SW 1271 (cell line): ENCODE measurements at regions not wholly inside any gene's neighbourhood (a gene's known extent, or its start where the extent isn't known, plus 50 kb on each side); places are given as distances from the start of the nearest gene placed in this dataset.

Experiments
- DNase-seq, 2 experiments: peaks; one replicate each; lab custom pipeline; 2025; lab: John Stamatoyannopoulos, UW

DNA sequence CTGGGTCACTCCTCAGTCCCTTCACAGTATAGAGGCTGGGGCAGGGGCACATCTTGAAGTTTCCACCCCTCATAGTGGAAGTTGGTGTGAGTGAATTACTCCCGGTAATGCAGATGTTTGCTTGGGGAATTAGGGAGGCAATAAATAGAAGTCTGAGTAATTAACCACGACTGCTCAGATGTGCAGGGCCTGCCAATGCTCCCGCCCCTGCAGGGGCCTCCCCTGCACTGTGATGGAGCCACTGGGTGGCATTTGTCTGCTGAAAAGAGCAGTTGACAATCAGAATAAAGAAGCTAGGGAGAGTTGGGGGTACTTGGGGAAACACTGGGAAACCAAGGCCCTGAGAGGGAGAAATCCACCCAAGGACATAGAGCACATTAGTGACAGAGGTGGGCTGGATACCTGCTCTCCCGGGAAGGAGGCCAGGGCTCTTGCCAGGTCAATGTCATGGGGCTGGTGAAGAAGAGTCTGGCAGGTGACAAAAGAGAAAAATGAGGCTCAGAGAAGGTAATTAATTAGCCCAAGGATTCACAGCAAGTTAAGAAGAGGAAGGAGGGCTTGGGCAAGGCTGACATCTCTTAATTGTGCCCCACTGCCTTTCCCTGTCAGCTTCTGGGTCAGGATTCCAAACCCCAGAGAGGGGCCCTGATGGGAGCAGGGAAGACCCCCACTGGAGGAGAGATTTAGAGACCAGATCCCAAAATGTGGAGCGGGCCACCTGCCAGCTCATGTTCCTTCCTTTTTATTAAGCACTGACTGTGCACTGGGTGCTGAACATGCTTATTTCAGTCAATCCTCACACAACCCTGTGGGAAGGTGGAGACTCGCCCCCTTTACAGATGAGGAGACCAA, 436.2 kb downstream of the MATN1 start:
- DNase-seq, result no peak

DNA sequence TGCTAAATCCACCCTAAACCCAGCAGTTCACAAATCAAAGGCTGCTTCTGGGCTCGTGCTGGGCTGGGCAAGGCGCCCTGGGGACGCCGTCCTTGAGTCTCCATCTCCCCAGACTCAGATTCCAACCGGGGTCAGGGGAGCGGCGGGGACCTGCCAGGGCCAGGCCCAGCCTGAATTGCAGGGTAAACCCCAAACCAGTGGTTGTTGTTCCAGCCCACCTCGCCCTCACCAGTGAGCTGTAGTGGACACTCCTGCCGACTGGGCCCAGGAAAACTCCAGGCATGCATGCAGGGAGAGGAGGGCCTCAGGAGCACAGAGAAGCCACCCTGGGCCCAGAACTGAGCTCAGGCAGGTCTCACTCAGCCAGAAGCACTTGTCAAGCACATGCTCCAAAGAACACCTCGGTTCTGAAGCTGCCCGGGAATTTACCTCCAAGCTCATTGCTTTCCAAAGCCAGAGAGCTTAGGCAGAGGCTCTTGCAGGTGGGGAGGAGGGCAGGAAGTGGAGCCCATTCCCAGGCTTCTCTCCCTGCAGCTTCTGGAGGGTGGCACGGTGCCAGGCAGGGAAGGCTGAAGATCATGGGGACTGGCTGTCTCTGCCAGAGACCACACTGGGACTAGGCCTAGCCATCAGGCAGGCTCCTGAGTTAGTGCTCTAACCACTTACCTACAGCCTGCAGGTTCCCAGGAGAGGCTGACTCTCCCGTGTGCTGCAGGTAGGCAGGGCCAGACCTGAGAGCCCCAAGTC, 437.0 kb downstream of the MATN1 start:
- DNase-seq, result no peak

DNA sequence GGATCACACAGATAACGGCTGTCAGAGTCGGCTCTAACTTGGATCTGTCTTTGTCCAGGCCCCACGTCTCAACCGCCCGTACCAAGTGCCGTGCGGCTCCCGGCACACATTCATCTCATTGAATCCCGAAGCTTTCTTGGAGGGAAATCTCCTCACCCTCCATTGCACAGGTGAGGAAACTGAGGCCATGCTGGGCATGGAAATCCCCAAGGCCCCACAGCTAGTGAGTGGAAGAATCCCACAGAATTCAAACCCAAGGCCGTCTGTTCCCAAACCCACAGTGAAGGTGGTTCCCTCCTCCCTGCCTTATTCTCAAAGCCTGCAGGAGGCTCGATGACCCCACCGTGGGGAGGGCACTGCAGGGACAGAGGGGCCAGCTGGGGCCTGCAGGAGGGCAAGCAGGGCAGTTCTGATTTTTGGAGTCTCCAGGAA, 437.9 kb downstream of the MATN1 start:
- DNase-seq, result no peak

DNA sequence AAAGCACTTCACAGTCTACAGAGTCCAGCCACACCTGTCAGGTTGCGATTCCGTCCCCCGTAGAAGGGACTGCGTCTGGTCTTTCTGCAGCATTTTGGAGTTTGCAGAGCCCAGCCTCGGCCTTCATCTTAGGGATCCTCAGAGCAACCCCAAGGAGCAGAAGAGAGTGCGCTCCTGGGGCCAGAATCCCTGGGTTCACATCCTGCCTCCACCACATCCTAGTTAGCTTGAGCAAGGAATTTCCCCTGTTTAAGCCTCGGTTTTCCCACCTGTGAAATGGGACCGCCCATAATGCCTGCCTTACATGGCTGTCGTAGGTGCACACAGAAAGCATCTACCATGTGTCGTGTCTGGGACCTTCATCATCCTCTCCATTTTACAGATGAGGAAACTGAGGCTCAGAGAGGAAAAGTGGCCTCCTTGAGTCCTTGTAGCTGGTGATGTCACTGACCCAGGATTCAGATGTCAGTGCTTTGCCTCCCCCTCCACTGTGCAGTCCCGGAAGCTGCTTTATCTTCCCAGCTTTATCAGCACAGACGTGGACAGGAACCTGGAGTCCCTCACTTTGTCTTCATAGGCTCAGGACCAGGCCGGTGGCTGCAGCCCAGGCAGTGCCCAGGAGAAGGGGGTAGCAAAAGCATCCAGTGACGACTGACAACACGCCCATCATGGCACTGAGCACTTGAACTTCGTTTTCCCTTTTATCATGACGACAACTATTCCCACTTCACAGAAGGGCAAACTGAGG, 438.5 kb downstream of the MATN1 start:
- DNase-seq, result no peak

- DNase-seq, result no peak
These were observed 439.2 kb downstream of the MATN1 start for GRCh38 chr1:30284226-30284625.

DNA sequence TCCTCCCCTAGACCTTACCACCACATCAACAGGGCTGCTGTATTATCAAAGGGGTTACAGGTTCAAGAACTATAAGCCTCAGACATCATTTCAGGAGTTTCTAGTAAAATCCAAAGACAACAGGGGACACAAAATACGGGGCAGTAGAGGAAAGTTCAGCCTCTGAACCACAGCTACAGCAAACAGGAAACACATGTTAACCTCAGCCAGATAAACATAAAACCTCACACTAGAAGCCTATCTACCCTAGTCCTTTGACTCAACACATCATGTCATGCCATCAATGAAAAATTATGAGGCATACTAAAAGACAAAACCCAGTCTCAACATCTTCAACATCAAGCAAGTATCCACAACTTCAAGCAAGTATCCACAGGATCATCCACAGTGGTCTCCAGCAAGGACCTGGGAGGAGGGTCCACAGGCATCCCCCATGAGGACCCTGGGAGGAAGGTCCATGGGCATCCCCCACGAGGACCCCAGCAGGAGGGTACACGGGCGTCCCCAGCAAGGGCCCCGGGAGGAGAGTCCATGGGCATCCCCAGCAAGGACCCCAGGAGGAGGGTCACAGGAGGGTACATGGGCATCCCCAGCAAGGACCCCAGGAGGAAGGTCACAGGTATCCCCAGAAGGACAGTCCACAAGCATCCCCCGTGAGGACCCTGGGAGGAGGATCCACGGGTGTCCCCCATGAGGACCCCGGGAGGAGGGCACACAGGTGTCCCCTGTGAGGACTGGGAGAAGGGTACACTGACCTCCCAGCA, 440.0 kb downstream of the MATN1 start:
- no peak for DNase-seq

GRCh38 chr1:30280572-30280971, 442.8 kb downstream of the MATN1 start:
- no peak for DNase-seq

GRCh38 chr1:30277911-30278310, 445.5 kb downstream of the MATN1 start:
- no peak for DNase-seq

GRCh38 chr1:30277415-30277814, 446.0 kb downstream of the MATN1 start:
- no peak for DNase-seq

DNA sequence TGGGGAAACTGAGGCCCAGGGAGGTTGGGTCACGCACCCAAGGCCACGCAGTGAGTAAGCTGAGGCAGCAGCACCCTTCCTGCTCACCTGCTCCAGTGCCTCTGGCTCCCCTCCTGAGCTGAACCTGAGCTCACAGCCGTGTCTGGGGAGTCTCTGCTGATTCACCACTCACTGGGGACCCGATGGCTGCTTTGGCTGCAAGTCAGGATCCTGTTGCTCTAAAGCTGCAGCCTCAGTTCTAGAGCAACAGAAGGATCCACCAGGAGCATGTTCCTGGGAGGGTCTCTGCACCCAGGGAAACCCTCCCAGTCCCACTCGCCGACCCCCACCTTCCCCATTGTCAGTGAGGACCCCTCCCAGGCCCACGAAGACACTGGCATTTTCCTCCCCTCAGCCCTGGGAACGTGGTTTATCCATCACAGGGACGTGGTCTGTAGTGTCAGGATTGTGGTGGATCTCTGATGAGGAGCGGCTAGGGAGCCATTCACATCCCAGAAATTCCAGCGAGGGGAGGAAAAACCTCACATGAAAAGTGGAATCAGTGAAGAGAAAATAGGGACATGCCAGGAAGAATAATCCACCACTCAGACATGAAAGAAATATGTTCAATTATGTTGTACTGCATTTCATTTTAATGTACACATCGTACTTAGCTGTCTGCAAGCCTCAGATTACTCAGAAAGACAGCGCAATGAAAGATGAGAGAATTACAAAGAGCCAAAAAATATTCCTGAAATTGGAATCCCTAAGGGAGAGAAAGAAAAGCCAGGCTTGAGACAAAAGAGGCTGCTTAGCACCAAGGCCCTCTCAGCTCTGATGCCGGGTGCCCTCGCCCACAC, 447.2 kb downstream of the MATN1 start:
- no peak for DNase-seq

DNA sequence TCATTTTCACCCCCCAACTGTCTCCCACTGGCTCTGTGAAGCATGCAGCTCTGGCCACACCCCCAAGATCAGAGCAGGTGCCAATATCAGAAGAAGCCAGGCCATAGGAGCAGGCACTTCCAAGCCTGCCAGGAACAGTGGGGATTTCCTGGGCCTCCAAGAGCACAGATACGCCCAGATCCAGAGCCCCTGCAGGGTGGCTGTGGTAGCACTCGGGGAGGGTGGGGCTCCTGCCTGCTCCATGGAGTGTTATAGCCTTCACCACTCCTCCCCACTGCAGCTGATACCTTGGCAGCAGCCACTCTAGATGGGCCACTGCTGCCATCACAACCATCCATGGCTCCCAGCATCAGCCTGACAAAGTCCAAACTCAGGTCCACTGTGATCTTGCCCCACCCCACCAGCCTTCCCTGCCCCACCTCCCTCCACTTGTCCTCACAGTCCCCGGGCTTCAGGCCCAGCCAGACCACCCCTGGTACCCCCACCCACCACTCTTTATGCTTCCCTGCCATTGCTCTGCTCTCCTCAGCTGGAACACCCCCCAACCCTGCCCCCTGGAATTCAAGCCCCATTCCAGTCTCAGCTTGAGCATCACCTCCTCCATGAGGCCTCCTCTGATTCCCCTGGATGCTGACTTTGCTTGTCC, 448.3 kb downstream of the MATN1 start:
- no peak for DNase-seq

GRCh38 chr1:30274173-30274970, 449.0 kb downstream of the MATN1 start:
- no peak for DNase-seq

GRCh38 chr1:30273456-30273855, 449.9 kb downstream of the MATN1 start:
- DNase-seq, result no peak

DNA sequence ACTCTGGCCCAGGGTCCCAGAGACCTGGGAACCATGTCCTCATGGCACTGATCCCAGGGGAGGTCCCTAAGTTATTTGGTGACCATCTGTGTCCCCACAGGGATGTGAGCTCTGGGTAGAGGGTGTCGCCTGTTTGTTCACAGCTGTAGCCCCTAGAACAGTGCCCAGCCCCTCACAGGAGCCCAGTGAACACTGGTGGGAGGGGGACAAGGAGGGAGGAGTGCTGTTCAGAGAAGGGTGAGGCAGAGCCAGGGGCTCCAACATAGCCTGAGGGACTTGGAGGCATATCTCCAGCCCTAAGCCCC, 450.4 kb downstream of the MATN1 start:
- no peak for DNase-seq

- no peak for DNase-seq
These were observed 450.9 kb downstream of the MATN1 start for GRCh38 chr1:30272277-30273020.

DNA sequence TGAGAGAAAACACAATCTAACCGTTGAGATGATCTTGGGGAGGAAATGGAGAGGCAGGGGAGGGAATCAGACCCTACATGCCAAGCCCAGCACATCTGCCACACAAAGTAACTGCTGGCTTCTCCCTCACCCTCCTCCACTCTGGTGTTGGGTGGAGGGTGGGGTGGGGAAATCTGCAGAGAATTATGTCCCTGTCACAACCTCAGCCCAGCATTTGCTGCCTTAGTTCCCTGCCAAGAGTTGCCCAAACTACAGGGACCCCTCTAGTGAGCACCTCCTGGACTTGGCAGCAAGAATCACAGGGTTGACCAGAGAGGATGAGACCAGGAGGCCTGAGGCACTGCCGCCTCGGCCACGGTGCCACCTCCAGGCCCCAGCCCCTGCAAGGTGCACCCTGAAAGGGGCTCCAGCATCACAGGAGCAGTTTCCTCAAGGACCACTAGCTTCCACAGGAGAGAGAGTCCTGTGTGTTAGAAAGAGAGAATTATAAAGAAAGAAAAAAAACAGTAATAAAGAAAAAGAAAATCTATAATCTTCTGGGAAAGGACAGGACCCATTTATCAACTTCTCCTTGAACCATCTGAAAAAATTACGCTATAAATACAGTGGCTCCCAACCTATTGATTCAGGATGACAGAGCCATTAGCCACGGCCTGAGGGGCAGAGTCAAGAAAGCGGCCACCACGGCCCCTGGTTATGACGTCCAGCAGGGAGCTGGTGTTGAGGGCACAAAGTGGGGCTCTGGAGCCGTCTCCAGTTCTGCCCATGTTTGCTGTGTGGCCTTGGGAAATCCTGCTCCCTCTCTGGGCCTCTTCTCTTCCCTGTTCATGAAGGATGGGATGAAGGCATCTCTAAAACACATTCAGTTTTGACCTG, 451.7 kb downstream of the MATN1 start:
- DNase-seq, result no peak

DNA sequence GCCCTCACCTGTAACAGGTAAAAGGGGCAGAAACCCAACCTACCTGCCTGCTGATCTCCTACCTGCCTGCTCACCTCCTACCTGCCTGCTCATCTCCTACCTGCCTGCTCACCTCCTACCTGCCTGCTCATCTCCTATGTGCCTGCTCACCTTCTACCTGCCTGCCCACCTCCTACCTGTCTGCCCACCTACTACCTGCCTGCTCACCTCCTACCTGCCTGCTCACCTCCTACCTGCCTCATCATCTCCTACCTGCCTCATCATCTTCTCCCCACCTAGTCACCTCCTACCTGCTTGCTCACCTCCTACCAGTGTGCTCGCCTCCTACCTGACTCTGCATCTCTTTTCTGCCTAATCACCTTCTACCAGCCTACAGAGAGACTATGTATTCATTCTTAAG, 452.9 kb downstream of the MATN1 start:
- DNase-seq, result no peak
